HEK293 (cell line): ENCODE measurements at regions not wholly inside any gene's neighbourhood (a gene's known extent, or its start where the extent isn't known, plus 50 kb on each side); places are given as distances from the start of the nearest gene placed in this dataset.

Experiments used
- CTCF ChIA-PET: fragments of 350-600 bp; formaldehyde crosslinking; extraction: SDS; loops from one replicate; lab custom pipeline; 2021; ENCODE audit warnings: antibody characterized with exemption; lab: Yijun Ruan, JAX
- POLR2A ChIA-PET: fragments of 300-600 bp; formaldehyde crosslinking; extraction: SDS; loops from one replicate; lab custom pipeline; 2020; ENCODE audit warnings: antibody characterized with exemption, inconsistent platforms; lab: Yijun Ruan, JAX
- H3K27ac ChIP-seq: fragments of 200-500 bp; sonication (Bioruptor generic); 2 replicates; pipeline ENCODE4 v1.5.1; 2014; ENCODE audit warnings: low read depth, low read length, control low read depth, inconsistent platforms; ENCODE audit errors: extremely low read depth
- H3K36me3 ChIP-seq, 2 experiments: fragments of 200-500 bp in 1 of 2; sonication (Bioruptor generic) in 1 of 2; 1 replicate in 1 of 2; 2 replicates in 1 of 2; pipeline ENCODE4 v1.5.1; 2014 to 2017; ENCODE audit warnings: inconsistent platforms in 2 of 2, low read length in 2 of 2; ENCODE audit not compliant: control insufficient read depth in 2 of 2, insufficient read depth in 1 of 2
- H3K4me1 ChIP-seq: fragments of 200-500 bp; sonication (Bioruptor generic); 2 replicates; pipeline ENCODE4 v1.5.1; 2014; ENCODE audit warnings: mild to moderate bottlenecking, low read length, inconsistent platforms; ENCODE audit not compliant: control insufficient read depth, insufficient read depth
- H3K4me3 ChIP-seq: 2 replicates; pipeline ENCODE4 v1.5.1; 2011; ENCODE audit warnings: low read depth, mild to moderate bottlenecking, control low read depth, low read length, moderate library complexity
- H3K9me3 ChIP-seq: fragments of 200-500 bp; sonication (Bioruptor generic); 2 replicates; pipeline ENCODE4 v1.5.1; 2014; ENCODE audit warnings: low read depth, low read length, inconsistent platforms; ENCODE audit not compliant: control insufficient read depth, insufficient read depth
- IKZF3 ChIP-seq: fragments of 450-650 bp; IDR thresholded peaks from 2 replicates; pipeline ENCODE4 v1.5.0; 2018; ENCODE audit warnings: missing biosample characterization, mild to moderate bottlenecking, missing genetic modification characterization, moderate library complexity
- KLF9 ChIP-seq: fragments of 450-650 bp; formaldehyde crosslinking; IDR thresholded peaks from 2 replicates; pipeline ENCODE4 v1.5.1; 2016; ENCODE audit warnings: missing biosample characterization, missing genetic modification characterization, low read depth
- REPIN1 ChIP-seq: fragments of 450-650 bp; formaldehyde crosslinking; IDR thresholded peaks from 2 replicates; pipeline ENCODE4 v1.5.1; 2017; ENCODE audit warnings: missing biosample characterization, missing genetic modification characterization, low read depth
- ZBTB20 ChIP-seq: fragments of 450-650 bp; formaldehyde crosslinking; IDR thresholded peaks from 2 replicates; pipeline ENCODE4 v1.5.1; 2016; ENCODE audit warnings: missing biosample characterization, missing genetic modification characterization
- ZNF112 ChIP-seq: fragments of 450-650 bp; formaldehyde crosslinking; IDR thresholded peaks from 2 replicates; pipeline ENCODE4 v1.5.0; 2017; ENCODE audit warnings: missing biosample characterization, missing genetic modification characterization
- ZNF146 ChIP-seq: fragments of 450-650 bp; formaldehyde crosslinking; IDR thresholded peaks from 2 replicates; pipeline ENCODE4 v1.5.1; 2016; ENCODE audit warnings: missing biosample characterization, missing genetic modification characterization
- ZNF202 ChIP-seq: fragments of 450-650 bp; formaldehyde crosslinking; IDR thresholded peaks from 2 replicates; pipeline ENCODE4 v1.5.1; 2016; ENCODE audit warnings: missing biosample characterization, missing genetic modification characterization, borderline replicate concordance
- ZNF394 ChIP-seq: fragments of 450-650 bp; formaldehyde crosslinking; IDR thresholded peaks from 2 replicates; pipeline ENCODE4 v1.5.1; 2016; ENCODE audit warnings: missing biosample characterization, missing genetic modification characterization, mild to moderate bottlenecking, moderate library complexity, borderline replicate concordance
- ZNF433 ChIP-seq: fragments of 450-650 bp; formaldehyde crosslinking; IDR thresholded peaks from 2 replicates; pipeline ENCODE4 v1.5.1; 2016; ENCODE audit warnings: missing biosample characterization, missing genetic modification characterization, low read depth
- ZNF600 ChIP-seq: fragments of 450-650 bp; formaldehyde crosslinking; IDR thresholded peaks from 2 replicates; pipeline ENCODE4 v1.5.1; 2016; ENCODE audit warnings: missing biosample characterization, missing genetic modification characterization
- ZNF658 ChIP-seq: fragments of 450-650 bp; formaldehyde crosslinking; IDR thresholded peaks from 2 replicates; pipeline ENCODE4; 2016; ENCODE audit warnings: missing biosample characterization, missing genetic modification characterization
- TF ChIP-seq, protein P1 (sequence below): fragments of 450-650 bp; formaldehyde crosslinking; IDR thresholded peaks from 2 replicates; pipeline ENCODE4 v1.5.1; 2016; ENCODE audit warnings: missing biosample characterization, missing genetic modification characterization
- TF ChIP-seq, protein P2 (sequence below): fragments of 450-650 bp; formaldehyde crosslinking; IDR thresholded peaks from 2 replicates; pipeline ENCODE4 v1.5.1; 2017; ENCODE audit warnings: missing biosample characterization, missing genetic modification characterization
- TF ChIP-seq, protein P3 (sequence below): fragments of 450-650 bp; formaldehyde crosslinking; IDR thresholded peaks from 2 replicates; pipeline ENCODE4 v1.5.1; 2016; ENCODE audit warnings: missing biosample characterization, missing genetic modification characterization
- TF ChIP-seq, protein P4 (sequence below): IDR thresholded peaks from 2 replicates; pipeline ENCODE4 v1.6.1; 2011; ENCODE audit warnings: mild to moderate bottlenecking, low read depth, low read length, borderline replicate concordance
- TF ChIP-seq, protein P5 (sequence below): fragments of 450-650 bp; formaldehyde crosslinking; IDR thresholded peaks from 2 replicates; pipeline ENCODE4 v1.5.1; 2016; ENCODE audit warnings: missing biosample characterization, missing genetic modification characterization
- TF ChIP-seq, protein P6 (sequence below): fragments of 450-650 bp; formaldehyde crosslinking; IDR thresholded peaks from 2 replicates; pipeline ENCODE4 v1.5.1; 2016; ENCODE audit warnings: missing biosample characterization, missing genetic modification characterization
- TF ChIP-seq, protein P7 (sequence below): fragments of 450-650 bp; formaldehyde crosslinking; IDR thresholded peaks from 2 replicates; pipeline ENCODE4 v1.5.1; 2016; ENCODE audit warnings: missing biosample characterization, missing genetic modification characterization, borderline replicate concordance

DNA sequence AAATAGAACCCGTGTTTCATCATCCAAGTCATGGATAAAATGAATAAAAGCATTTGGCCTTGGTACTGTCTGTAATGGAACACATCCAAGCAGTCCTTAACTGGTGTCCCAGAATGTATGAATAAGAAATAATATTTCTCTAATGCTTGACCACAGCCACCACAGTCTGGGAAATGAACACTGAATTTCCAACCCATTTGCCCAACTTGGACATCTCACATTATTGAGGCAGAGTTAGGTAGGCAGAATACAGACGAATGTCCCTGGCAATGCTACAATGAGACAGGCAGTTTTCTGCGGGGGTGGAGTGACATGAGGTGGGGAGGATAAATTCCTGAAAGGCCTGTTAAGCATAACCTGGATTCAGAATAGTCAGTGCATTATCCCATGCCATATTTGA lies 245.7 kb downstream of the ZIC1 start (continued):
- TF ChIP-seq, protein P1, sequence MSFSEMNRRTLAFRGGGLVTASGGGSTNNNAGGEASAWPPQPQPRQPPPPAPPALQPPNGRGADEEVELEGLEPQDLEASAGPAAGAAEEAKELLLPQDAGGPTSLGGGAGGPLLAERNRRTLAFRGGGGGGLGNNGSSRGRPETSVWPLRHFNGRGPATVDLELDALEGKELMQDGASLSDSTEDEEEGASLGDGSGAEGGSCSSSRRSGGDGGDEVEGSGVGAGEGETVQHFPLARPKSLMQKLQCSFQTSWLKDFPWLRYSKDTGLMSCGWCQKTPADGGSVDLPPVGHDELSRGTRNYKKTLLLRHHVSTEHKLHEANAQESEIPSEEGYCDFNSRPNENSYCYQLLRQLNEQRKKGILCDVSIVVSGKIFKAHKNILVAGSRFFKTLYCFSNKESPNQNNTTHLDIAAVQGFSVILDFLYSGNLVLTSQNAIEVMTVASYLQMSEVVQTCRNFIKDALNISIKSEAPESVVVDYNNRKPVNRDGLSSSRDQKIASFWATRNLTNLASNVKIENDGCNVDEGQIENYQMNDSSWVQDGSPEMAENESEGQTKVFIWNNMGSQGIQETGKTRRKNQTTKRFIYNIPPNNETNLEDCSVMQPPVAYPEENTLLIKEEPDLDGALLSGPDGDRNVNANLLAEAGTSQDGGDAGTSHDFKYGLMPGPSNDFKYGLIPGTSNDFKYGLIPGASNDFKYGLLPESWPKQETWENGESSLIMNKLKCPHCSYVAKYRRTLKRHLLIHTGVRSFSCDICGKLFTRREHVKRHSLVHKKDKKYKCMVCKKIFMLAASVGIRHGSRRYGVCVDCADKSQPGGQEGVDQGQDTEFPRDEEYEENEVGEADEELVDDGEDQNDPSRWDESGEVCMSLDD (tag by site-specific recombination), result no peak

DNA sequence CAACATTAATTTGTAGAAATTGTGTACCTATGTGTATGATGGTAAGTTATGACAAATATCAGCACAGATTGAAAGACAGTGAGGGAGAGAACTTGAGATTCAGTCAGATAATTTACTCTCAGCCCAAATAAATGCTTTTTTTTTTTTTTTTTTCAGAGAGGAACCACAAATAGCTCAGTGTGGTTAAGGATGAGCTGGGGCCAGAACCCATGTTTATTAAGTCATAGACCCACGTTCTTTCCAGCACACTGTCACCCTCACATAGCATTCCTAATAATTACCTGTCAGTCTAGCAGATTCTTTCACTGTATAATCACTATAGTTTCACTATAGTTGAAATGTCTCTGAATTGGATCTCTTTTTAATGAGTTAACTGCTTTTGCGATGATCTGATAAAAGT lies 246.1 kb downstream of the ZIC1 start:
- no peaks in the 10 kb centered on the region for H3K36me3 ChIP-seq
- ChIA-PET CTCF (no interaction called here), POLR2A (no interaction called here)
- no peak overlapping the region for H3K27ac ChIP-seq
- H3K4me1 ChIP-seq, result no peaks in the 10 kb centered on the region
- H3K4me3 ChIP-seq, result no peak overlapping the region
- H3K9me3 ChIP-seq, result no peaks in the 10 kb centered on the region
- TF ChIP-seq REPIN1 (tag by site-specific recombination), result no peak
- TF ChIP-seq, protein P2, sequence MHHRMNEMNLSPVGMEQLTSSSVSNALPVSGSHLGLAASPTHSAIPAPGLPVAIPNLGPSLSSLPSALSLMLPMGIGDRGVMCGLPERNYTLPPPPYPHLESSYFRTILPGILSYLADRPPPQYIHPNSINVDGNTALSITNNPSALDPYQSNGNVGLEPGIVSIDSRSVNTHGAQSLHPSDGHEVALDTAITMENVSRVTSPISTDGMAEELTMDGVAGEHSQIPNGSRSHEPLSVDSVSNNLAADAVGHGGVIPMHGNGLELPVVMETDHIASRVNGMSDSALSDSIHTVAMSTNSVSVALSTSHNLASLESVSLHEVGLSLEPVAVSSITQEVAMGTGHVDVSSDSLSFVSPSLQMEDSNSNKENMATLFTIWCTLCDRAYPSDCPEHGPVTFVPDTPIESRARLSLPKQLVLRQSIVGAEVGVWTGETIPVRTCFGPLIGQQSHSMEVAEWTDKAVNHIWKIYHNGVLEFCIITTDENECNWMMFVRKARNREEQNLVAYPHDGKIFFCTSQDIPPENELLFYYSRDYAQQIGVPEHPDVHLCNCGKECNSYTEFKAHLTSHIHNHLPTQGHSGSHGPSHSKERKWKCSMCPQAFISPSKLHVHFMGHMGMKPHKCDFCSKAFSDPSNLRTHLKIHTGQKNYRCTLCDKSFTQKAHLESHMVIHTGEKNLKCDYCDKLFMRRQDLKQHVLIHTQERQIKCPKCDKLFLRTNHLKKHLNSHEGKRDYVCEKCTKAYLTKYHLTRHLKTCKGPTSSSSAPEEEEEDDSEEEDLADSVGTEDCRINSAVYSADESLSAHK (tag by site-specific recombination), result no peak
- TF ChIP-seq ZNF600 (tag by site-specific recombination), result no peak
- no peak for TF ChIP-seq ZNF394 (tag by site-specific recombination)
- TF ChIP-seq ZNF658 (tag by site-specific recombination), result no peak
- TF ChIP-seq ZBTB20 (tag by site-specific recombination), result no peak
- TF ChIP-seq, protein P3, sequence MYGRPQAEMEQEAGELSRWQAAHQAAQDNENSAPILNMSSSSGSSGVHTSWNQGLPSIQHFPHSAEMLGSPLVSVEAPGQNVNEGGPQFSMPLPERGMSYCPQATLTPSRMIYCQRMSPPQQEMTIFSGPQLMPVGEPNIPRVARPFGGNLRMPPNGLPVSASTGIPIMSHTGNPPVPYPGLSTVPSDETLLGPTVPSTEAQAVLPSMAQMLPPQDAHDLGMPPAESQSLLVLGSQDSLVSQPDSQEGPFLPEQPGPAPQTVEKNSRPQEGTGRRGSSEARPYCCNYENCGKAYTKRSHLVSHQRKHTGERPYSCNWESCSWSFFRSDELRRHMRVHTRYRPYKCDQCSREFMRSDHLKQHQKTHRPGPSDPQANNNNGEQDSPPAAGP (tag by site-specific recombination), result no peak
- TF ChIP-seq, protein P4, sequence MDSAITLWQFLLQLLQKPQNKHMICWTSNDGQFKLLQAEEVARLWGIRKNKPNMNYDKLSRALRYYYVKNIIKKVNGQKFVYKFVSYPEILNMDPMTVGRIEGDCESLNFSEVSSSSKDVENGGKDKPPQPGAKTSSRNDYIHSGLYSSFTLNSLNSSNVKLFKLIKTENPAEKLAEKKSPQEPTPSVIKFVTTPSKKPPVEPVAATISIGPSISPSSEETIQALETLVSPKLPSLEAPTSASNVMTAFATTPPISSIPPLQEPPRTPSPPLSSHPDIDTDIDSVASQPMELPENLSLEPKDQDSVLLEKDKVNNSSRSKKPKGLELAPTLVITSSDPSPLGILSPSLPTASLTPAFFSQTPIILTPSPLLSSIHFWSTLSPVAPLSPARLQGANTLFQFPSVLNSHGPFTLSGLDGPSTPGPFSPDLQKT, result no peak
- TF ChIP-seq, protein P5, sequence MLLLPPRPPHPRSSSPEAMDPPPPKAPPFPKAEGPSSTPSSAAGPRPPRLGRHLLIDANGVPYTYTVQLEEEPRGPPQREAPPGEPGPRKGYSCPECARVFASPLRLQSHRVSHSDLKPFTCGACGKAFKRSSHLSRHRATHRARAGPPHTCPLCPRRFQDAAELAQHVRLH (tag by site-specific recombination), result no peak
- TF ChIP-seq, protein P6, sequence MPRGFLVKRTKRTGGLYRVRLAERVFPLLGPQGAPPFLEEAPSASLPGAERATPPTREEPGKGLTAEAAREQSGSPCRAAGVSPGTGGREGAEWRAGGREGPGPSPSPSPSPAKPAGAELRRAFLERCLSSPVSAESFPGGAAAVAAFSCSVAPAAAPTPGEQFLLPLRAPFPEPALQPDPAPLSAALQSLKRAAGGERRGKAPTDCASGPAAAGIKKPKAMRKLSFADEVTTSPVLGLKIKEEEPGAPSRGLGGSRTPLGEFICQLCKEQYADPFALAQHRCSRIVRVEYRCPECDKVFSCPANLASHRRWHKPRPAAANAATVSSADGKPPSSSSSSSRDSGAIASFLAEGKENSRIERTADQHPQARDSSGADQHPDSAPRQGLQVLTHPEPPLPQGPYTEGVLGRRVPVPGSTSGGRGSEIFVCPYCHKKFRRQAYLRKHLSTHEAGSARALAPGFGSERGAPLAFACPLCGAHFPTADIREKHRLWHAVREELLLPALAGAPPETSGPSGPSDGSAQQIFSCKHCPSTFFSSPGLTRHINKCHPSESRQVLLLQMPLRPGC (tag by site-specific recombination), result no peak
- TF ChIP-seq ZNF112 (tag by site-specific recombination), result no peak
- no peak for TF ChIP-seq KLF9
- TF ChIP-seq, protein P7, sequence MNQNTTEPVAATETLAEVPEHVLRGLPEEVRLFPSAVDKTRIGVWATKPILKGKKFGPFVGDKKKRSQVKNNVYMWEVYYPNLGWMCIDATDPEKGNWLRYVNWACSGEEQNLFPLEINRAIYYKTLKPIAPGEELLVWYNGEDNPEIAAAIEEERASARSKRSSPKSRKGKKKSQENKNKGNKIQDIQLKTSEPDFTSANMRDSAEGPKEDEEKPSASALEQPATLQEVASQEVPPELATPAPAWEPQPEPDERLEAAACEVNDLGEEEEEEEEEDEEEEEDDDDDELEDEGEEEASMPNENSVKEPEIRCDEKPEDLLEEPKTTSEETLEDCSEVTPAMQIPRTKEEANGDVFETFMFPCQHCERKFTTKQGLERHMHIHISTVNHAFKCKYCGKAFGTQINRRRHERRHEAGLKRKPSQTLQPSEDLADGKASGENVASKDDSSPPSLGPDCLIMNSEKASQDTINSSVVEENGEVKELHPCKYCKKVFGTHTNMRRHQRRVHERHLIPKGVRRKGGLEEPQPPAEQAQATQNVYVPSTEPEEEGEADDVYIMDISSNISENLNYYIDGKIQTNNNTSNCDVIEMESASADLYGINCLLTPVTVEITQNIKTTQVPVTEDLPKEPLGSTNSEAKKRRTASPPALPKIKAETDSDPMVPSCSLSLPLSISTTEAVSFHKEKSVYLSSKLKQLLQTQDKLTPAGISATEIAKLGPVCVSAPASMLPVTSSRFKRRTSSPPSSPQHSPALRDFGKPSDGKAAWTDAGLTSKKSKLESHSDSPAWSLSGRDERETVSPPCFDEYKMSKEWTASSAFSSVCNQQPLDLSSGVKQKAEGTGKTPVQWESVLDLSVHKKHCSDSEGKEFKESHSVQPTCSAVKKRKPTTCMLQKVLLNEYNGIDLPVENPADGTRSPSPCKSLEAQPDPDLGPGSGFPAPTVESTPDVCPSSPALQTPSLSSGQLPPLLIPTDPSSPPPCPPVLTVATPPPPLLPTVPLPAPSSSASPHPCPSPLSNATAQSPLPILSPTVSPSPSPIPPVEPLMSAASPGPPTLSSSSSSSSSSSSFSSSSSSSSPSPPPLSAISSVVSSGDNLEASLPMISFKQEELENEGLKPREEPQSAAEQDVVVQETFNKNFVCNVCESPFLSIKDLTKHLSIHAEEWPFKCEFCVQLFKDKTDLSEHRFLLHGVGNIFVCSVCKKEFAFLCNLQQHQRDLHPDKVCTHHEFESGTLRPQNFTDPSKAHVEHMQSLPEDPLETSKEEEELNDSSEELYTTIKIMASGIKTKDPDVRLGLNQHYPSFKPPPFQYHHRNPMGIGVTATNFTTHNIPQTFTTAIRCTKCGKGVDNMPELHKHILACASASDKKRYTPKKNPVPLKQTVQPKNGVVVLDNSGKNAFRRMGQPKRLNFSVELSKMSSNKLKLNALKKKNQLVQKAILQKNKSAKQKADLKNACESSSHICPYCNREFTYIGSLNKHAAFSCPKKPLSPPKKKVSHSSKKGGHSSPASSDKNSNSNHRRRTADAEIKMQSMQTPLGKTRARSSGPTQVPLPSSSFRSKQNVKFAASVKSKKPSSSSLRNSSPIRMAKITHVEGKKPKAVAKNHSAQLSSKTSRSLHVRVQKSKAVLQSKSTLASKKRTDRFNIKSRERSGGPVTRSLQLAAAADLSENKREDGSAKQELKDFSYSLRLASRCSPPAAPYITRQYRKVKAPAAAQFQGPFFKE (tag by site-specific recombination), result no peak
- no peak for TF ChIP-seq ZNF202 (tag by site-specific recombination)
- no peak for TF ChIP-seq IKZF3 (tag by site-specific recombination)
- no peak for TF ChIP-seq ZNF146
- no peak for TF ChIP-seq ZNF433 (tag by site-specific recombination)
